LNCAP (cell line): ENCODE measurements at regions not wholly inside any gene's neighbourhood (a gene's known extent, or its start where the extent isn't known, plus 50 kb on each side); places are given as distances from the start of the nearest gene placed in this dataset.
A peak's percentile ranks its signal among the peaks of the same experiment; 100 is the strongest.

Experiments used
- CTCF ChIP-seq: fragments of 450-650 bp; IDR thresholded peaks from 2 replicates; pipeline ENCODE4 v1.5.1; 2017; ENCODE audit warnings: mild to moderate bottlenecking

GRCh38 chr11:30128269-30128932 is 102.4 kb upstream of the FSHB start:
- peak; percentile 85 for TF ChIP-seq CTCF

- TF ChIP-seq CTCF: peak; percentile 61
Observed at GRCh38 chr11:30131535-30131934, 99.3 kb upstream of the FSHB start.

- no peak for TF ChIP-seq CTCF
Observed at GRCh38 chr11:30133281-30133680, 97.5 kb upstream of the FSHB start.

- TF ChIP-seq CTCF: peak; percentile 83
Observed at GRCh38 chr11:30143098-30143705, 87.6 kb upstream of the FSHB start.

- no peak for TF ChIP-seq CTCF
Observed at GRCh38 chr11:30147293-30147692, 83.5 kb upstream of the FSHB start.

- no peak for TF ChIP-seq CTCF
Observed at GRCh38 chr11:30149998-30150397, 80.8 kb upstream of the FSHB start.

GRCh38 chr11:30150425-30150824 is 80.4 kb upstream of the FSHB start:
- TF ChIP-seq CTCF: no peak
